Activated CD4-positive, alpha-beta T cell treated with anti-CD3 and anti-CD28 coated beads for 4 hours (primary cell): ENCODE measurements at regions not wholly inside any gene's neighbourhood (a gene's known extent, or its start where the extent isn't known, plus 50 kb on each side); places are given as distances from the start of the nearest gene placed in this dataset.
A peak's percentile ranks its signal among the peaks of the same experiment; 100 is the strongest.
"Not testable (repeated sequence)": the region's sequence is repeated elsewhere in the genome, so short reads cannot be mapped to it uniquely, and the experiment has no call there.

Source experiments
- DNase-seq, 2 donors: peaks; one replicate each; pipeline ENCODE4 v3.0.0-alpha.2; 2020

- DNase-seq: no peak
These were observed 245.9 kb upstream of the IRF2BP2 start for GRCh38 chr1:234855851-234856250.

DNA sequence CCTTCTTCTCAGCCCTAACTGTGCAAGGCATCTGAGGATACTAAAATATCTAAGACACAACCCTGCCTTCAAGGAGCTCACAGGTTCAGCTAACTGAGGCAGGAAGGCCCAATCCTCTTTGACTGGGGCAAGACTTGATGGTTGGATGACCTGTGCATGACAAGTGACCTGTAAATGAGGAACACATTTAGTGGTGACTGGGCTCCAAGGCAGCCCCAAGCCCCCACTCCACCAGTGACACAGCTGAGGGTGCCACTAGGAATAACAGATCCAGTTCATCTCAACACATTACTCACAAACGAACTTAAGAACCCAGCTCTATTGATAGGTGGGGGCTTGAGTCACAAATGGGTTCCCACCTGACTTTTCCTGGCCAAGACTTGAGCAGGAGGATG lies 244.7 kb upstream of the IRF2BP2 start:
- DNase-seq: no peak

DNA sequence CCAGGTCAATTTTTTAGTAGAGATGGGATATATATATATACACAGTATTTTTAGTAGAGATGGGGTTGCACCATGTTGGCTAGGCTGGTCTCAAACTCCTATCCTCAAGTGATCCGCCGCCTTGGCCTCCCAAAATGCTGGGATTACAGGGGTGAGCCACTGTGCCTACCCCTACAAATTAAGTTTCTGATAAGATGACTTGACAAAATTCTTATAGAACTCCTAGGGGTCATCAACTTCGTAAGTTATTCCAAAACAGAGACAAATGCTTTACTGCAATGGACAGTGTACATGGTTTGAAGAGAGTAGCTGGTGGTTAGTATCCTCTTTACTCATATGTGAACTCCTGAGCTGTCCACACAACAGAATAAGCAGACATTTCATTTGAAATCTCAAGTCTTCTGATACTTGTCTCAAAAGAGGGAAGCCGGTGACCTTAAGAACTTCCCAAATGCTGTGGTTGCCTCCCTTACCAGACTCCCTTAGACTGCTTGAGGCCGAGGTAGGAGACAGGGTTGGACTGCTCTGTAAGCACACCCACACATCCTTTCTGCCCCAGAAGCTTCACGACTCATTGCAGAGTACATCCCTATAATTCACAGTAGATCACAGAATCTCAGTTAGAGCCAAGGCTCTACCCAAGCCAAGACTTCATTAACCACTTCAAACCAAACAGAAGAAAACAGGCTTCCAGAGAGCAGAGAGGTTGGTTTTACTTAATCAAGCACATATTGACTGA lies 244.1 kb upstream of the IRF2BP2 start:
- DNase-seq: no peak

GRCh38 chr1:234852659-234853058 lies 242.7 kb upstream of the IRF2BP2 start:
- no peak for DNase-seq

GRCh38 chr1:234851450-234852438 lies 241.8 kb upstream of the IRF2BP2 start:
- DNase-seq: no peak

DNA sequence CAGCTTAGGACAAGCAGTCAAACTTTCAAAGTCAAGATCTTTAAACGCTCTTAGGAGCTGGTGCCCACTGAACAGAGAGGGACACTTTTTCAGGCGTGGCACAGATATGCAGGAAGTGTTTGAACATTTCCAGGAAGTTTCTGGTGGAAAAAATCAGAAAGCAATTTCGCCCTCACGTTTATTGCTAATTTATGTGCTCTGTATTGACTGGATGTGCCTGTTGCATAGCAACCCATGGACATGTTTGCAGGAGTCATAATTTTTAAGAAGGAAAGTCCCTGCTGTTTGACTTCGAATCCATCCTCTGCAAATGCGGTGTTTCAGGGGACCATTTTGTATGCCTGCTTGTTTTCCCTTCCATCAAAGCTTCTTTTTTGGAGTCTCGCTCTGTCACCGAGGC lies 239.9 kb upstream of the IRF2BP2 start:
- DNase-seq: no peak

GRCh38 chr1:234848972-234849649 lies 239.1 kb upstream of the IRF2BP2 start:
- no peak for DNase-seq

DNA sequence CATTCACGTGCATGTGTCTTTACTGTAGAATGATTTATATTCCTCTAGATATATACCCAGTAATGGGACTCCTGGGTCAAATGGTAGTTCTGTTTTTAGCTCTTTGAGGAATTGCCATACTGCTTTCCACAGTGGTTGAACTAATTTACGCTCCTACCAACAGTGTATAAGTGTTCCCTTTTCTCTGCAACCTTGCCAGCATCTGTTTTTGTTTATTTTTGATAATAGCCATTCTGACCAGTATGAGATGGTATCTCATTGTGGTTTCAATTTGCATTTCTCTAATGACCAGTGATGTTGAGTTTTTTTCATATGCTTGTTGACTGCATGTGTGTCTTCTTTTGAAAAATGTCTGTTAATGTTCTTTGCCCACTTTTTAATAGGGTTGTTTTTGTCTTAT lies 236.8 kb upstream of the IRF2BP2 start:
- not testable (repeated sequence) for DNase-seq

- DNase-seq: no peak
These were observed 235.9 kb upstream of the IRF2BP2 start for GRCh38 chr1:234845836-234846235.

GRCh38 chr1:234845097-234845660 lies 235.2 kb upstream of the IRF2BP2 start:
- peak; percentile 38 to 44 for DNase-seq

- no peak for DNase-seq
These were observed 234.6 kb upstream of the IRF2BP2 start for GRCh38 chr1:234844479-234845031.

- DNase-seq: no peak
These were observed 234.0 kb upstream of the IRF2BP2 start for GRCh38 chr1:234843946-234844345.

GRCh38 chr1:234842726-234843641 lies 233.0 kb upstream of the IRF2BP2 start:
- DNase-seq: peak; percentile 73 to 80

DNA sequence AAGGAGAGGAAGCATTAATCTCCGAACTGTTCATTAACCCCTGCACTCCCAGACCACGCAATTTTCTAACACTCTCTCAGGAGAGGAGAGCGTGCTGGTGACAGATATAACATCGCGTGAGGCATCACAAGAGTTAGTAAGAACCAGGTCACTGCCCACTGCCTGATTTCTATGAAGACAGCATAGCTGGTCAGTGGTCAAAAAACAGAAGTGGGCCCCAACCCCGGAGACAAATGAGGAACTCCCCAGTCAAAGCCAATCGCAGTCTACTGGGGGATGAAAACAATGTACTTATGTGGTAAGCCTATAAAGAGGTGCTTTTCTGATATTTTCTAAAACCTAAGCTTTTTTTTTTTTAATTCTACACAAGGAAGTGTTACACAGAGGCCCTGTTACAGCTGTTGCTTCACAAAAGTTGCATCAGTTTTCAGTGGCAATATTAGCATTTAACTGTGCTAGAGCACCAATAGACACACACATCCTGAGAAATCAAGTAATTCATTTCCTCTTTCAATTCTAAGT lies 231.8 kb upstream of the IRF2BP2 start:
- DNase-seq: no peak

DNA sequence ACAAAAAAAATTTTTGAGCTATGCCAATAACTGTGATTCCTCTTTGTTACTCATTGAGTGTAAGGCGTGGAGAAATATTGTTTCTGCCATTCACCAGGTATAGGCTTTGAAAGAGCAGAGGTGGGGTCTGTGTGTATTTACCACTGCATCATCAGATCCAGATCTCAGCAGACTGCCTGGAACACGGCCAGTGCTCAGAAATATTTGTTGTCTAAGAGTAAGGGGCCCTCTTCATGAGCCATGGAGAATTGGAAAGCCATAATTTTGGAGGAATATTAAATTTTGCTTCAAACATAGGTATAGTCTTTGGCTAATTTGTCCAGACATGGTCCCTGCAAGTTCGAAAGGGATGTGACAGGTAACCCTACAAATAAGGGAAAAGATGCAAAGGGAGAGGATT lies 231.3 kb upstream of the IRF2BP2 start:
- no peak for DNase-seq

DNA sequence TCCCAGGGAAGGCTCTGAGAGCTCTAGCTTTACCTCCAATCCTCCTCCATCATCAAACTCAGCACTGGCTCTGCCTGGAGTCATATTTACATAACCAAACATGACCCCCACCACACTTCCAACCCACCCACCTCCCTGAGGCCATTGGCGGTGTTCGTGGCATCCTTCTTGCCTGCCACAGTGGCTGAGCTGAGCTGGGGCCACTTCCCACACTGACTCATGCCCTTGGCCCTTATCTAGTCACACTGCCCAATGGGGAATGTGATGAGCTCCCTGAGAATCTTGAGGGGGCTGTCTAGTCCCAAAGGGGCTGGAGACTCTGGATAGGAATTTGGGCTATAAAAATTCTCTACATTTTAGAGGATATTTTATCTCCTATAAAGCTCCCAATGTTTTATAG lies 230.9 kb upstream of the IRF2BP2 start:
- no peak for DNase-seq

- DNase-seq: no peak
These were observed 230.3 kb upstream of the IRF2BP2 start for GRCh38 chr1:234840253-234840652.

DNA sequence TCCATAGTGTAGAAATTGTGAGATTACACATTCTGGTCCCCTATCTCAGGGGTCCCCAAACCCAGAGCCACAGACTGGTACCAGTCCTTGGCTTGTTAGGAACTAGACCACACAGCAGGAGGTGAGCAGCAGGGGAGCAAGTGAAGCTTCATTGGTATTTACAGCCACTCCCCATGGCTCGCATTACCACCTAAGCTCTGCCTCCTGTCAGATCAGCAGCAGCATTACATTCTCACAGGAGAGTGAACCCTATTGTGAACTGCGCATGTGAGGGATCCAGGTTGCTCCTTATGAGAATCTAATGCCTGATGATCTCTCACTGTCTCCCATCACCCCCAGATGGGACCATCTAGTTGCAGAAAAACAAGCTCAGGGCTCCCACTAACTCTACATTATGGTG lies 229.7 kb upstream of the IRF2BP2 start:
- DNase-seq: no peak

DNA sequence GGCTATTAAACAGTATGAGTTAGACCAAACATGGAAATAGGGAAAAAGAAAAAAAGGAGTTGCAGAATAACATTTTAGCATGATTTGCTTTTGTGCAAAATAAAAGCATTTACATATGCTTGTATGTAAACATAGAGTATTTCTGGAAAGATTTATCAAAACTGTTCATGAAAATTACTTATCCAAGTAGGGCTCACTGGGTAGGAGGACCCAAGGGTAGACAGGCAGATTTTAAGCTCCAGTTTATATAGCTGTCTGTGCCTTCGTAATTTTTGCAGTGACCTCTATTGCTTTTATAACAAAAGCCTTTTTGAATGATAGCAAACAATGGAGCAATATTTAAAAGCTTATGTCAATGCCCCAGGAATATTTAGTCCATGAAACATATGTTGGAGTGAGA lies 228.8 kb upstream of the IRF2BP2 start:
- no peak for DNase-seq

GRCh38 chr1:234838182-234838581 lies 228.2 kb upstream of the IRF2BP2 start:
- DNase-seq: no peak

GRCh38 chr1:234837713-234838112 lies 227.7 kb upstream of the IRF2BP2 start:
- no peak for DNase-seq
